Fibroblast of the aortic adventitia (primary cell): ENCODE measurements at regions not wholly inside any gene's neighbourhood (a gene's known extent, or its start where the extent isn't known, plus 50 kb on each side); places are given as distances from the start of the nearest gene placed in this dataset.
"Not testable (repeated sequence)": the region's sequence is repeated elsewhere in the genome, so short reads cannot be mapped to it uniquely, and the experiment has no call there.

Experiments
- DNase-seq: peaks from one replicate; pipeline ENCODE4 v3.0.0-alpha.2; 2010; ENCODE audit warnings: low read depth
- H3K4me3 ChIP-seq: 2 replicates; pipeline ENCODE4 v1.5.1; 2011; ENCODE audit warnings: low read depth, mild to moderate bottlenecking, control low read depth, low read length, moderate library complexity
- TF ChIP-seq, protein P1 (sequence below): IDR thresholded peaks from 2 replicates; pipeline ENCODE4 v1.5.1; 2011; ENCODE audit warnings: mild to moderate bottlenecking, low read length, control low read depth, inconsistent platforms; ENCODE audit not compliant: insufficient read depth

DNA sequence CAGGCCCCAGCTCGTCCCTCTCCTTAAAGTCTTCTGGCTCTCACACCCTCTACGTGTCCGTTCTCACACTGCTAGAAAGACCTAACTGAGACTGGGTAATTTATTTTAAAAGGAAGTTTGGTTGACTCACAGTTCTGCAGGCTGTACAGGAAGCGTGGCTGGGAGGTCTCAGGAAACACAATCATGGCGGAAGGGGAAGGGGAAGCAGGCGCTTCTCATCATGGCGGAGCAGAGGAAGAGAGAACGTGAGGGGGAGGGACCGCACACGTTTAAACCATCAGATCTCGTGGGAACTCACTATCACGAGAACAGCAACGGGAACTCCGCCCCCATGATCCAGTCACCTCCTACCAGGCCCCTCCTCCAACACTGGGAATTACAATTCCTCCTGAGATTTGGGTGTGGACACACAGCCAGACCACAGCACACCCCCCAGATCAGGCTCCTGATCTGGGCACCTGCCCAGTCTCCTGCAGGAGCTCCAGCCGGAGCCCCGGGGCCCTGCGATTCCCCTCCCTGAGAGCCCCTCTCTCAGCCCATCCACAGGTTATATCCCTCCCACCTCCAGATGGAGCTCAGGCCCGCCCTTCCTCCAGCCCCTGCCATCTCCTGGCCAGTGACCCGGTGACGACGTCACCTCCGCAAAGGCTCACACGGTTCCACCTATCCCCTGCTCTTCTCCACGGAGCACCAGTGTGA, 170.2 kb downstream of the BRD1 start:
- TF ChIP-seq, protein P1, sequence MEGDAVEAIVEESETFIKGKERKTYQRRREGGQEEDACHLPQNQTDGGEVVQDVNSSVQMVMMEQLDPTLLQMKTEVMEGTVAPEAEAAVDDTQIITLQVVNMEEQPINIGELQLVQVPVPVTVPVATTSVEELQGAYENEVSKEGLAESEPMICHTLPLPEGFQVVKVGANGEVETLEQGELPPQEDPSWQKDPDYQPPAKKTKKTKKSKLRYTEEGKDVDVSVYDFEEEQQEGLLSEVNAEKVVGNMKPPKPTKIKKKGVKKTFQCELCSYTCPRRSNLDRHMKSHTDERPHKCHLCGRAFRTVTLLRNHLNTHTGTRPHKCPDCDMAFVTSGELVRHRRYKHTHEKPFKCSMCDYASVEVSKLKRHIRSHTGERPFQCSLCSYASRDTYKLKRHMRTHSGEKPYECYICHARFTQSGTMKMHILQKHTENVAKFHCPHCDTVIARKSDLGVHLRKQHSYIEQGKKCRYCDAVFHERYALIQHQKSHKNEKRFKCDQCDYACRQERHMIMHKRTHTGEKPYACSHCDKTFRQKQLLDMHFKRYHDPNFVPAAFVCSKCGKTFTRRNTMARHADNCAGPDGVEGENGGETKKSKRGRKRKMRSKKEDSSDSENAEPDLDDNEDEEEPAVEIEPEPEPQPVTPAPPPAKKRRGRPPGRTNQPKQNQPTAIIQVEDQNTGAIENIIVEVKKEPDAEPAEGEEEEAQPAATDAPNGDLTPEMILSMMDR, result no peak
- no peak overlapping the region for H3K4me3 ChIP-seq
- DNase-seq, result no peak

DNA sequence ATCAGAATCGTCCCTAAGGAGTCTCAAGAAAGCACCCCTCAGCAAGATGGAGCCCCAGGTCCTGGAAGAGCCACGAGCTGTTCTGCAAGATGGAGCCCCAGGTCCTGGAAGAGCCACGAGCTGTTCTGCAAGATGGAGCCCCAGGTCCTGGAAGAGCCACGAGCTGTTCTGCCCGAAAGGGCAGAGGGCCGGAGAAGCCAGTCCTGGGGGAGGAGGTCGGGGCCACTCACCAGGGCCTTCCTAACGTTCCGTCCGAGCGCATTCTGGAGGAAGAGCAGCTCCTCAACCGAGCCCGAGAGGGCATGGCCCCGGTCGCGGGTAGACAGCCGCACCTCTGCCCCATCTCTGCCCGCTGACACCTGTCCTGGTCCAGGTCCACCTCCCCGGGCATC, 170.8 kb downstream of the BRD1 start:
- not testable (repeated sequence) for H3K4me3 ChIP-seq, DNase-seq

DNA sequence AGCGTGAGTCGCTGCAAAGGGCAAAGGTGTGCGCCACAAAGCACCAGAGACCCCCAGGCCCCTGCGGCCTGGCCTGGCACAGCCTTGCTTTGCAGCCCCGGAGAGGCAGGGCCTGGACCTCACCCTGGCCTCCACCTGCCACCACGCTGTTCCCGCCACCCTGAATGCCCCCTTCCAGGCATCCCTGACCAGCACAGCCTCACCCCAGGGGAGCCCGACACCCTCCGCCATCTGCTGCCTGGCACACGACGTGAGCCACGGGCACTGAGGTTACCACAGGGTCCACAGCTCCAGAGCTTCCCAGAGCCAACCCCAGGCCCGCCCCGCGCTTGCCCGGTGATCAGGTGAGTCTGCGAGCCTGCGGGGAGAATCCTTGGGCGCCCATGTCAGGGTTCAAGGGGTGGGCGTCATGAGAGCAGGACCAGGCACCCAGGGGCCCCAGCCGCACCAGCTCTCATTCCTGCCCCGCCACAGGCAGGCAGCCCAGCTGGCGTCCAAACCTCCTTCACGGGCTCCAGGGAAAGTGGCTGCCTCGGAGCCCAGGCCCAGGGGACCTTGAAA, 171.3 kb downstream of the BRD1 start:
- no peak for DNase-seq
- H3K4me3 ChIP-seq, result no peak overlapping the region
- TF ChIP-seq, protein P1, result no peak

DNA sequence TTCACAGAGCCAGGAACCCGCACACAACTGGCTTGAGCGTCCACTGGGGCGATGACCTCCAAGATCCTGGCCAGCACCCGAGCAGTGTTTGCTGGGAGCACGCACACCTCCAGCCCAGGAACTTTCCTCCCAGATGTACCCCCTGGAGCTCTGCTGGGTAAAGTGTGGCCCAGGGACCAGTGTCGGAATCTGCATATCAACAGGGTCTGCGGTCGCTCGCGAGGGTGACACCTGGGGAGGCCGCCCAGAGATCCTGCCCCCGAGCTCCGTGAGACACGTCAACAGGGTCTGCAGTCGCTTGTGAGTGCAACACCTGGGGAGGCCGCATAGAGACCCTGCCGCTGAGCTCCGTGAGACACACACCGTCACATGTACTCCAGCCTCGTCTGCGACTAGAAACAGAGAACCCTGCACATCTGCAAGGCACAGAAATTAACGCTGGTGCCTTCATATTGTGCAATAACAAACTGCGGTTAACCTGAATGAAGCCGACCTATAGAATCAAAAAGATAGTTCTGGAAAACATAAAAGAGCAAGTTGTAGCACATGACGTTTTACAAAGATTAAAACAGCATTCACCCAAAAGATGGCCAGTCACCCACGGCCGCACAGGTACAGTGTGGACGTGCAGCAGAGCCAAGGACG, 172.4 kb downstream of the BRD1 start:
- DNase-seq, result no peak
- H3K4me3 ChIP-seq, result no peak overlapping the region
- TF ChIP-seq, protein P1, result no peak

DNA sequence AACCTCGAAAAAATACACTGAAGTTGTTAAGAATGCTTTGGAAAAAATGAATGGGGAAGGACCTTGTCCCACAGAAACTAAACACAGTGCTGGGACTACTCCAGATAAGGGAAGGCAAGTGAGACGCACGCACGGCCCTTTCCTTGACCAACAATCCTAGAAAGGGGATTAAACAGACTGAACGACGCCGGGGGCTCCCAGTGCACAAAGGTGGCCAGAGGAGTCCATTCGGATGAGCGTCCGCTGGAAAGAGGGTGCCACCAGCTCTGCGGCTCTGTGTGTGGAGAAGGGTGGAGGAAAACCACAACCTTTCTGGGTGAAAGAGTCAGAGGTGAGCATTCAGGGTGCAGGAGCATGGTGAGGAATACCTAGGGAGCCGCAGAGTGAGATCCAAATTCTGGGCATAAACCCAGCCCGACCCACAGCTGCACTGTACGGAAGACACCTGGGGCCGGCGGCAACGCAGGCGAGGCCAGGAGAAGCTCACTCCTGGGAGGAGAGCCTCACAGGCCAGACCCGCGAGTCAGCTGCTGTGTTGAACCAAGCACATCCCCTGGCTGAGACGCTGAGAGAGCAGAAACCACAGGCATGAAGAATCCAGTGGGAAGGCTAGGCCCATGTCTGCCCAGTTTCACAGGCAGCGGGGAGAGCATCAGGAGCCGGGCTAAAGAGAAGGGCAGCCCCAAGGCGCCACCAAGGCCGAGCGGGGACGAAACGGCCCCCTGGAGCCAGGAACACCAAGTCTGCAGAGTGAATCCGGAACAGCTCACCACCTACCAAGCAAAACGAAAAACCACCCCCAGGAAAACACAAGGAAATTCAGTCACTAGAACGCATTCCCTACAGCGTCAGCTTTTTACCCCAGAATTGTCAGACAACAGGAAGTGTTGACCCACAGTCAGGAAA, 177.1 kb downstream of the BRD1 start:
- TF ChIP-seq, protein P1, result no peak
- no peak for DNase-seq
- H3K4me3 ChIP-seq, result no peak overlapping the region

DNA sequence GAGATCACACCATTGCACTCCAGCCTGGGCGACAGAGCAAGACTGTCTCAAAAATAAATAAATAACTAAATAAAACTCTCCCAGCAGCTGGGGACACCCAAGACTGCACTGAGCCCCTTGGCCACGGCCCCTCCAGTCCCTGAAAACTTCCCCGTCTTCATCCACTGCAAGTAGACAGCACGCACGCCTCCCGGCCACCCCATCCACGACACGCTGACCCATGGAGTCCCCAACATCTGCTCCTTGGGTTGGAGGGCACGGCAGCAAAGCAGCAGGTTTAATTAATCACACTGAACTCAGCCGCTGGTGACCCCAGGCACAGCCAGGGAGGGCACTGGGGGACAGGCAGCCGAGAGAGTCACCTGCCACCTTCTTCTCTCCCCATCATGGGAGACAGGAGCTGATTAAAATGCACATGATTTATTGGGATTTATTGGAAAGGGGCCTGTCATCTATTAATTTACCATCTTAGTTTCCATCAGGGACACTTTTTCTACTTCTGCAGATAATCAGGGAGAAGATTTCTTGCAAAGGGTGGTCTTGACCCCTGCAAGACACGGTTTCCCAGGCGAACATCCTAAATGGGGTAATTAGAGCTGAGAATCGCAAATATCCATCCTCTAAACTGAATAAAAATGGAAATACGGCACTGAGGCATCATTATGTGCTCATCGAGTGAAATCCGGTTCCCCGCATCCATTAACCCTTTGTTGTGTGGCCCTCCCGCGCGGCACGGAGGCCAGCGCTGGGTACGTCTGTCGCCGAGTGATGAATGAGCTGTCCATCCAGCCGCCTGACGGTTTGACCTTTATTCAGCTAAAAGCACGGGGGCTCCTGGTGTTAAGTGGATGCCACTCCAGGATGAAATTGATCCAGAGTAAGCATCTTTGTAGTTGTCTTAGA, 178.3 kb downstream of the BRD1 start:
- TF ChIP-seq, protein P1, result no peak
- no peak overlapping the region for H3K4me3 ChIP-seq
- DNase-seq, result no peak
